OCI-LY7 (cell line): ENCODE measurements at regions not wholly inside any gene's neighbourhood (a gene's known extent, or its start where the extent isn't known, plus 50 kb on each side); places are given as distances from the start of the nearest gene placed in this dataset.

Experiments used
- BruUV-seq: library from RNA; stranded (reverse); fragments of 400-500 nt; replicated peaks from 2 replicates; lab custom pipeline; 2021; lab: Mats Ljungman, UMichigan
- CTCF ChIA-PET: fragments of 300-600 bp; sonication (Branson Sonifier 250); formaldehyde crosslinking; loops from one replicate; lab custom pipeline; 2022; ENCODE audit warnings: antibody characterized with exemption; ENCODE audit not compliant: unreplicated experiment; lab: Charles Lee
- POLR2A ChIA-PET: fragments of 300-600 bp; sonication (Branson Sonifier 250); formaldehyde crosslinking; loops from one replicate; lab custom pipeline; 2022; ENCODE audit warnings: antibody characterized with exemption; lab: Charles Lee
- DNase-seq: peaks from one replicate; pipeline ENCODE4 v3.0.0-alpha.2; 2015; ENCODE audit warnings: low spot score
- H2AFZ ChIP-seq: fragments of 200-600 bp; sonication (generic), shearing (Covaris generic); 2 replicates; pipeline ENCODE4 v1.6.1; 2014; ENCODE audit warnings: mild to moderate bottlenecking, antibody characterized with exemption, low read length, moderate library complexity
- H3K27ac ChIP-seq: fragments of 200-600 bp; sonication (generic); 2 replicates; pipeline ENCODE4 v1.5.1; 2014; ENCODE audit warnings: mixed run types, low read depth, mild to moderate bottlenecking, moderate library complexity, low read length, inconsistent platforms; ENCODE audit not compliant: poor library complexity, severe bottlenecking
- H3K36me3 ChIP-seq: fragments of 200-600 bp; sonication (generic); 2 replicates; pipeline ENCODE4 v1.6.1; 2014; ENCODE audit warnings: mild to moderate bottlenecking, antibody characterized with exemption, low read length, moderate library complexity, mixed read lengths; ENCODE audit not compliant: insufficient read depth
- H3K4me1 ChIP-seq: fragments of 200-600 bp; sonication (generic); 2 replicates; pipeline ENCODE4 v1.5.1; 2014; ENCODE audit warnings: mild to moderate bottlenecking, low read length; ENCODE audit not compliant: insufficient read depth, poor library complexity, severe bottlenecking
- H3K4me2 ChIP-seq: fragments of 200-600 bp; sonication (generic); 2 replicates; pipeline ENCODE4 v1.6.1; 2014; ENCODE audit warnings: mild to moderate bottlenecking, low read length
- H3K4me3 ChIP-seq: fragments of 200-600 bp; sonication (generic); 2 replicates; pipeline ENCODE4 v1.5.1; 2014; ENCODE audit warnings: mild to moderate bottlenecking, low read depth, low read length; ENCODE audit not compliant: poor library complexity, severe bottlenecking
- H3K79me2 ChIP-seq: fragments of 200-600 bp; sonication (generic); 2 replicates; pipeline ENCODE4 v1.6.1; 2016; ENCODE audit warnings: low read depth, mild to moderate bottlenecking, low read length, moderate library complexity, mixed read lengths; ENCODE audit not compliant: insufficient read depth
- H3K9me2 ChIP-seq: fragments of 200-600 bp; sonication (generic); 2 replicates; pipeline ENCODE4 v1.6.1; 2016; ENCODE audit warnings: mild to moderate bottlenecking, low read length, mixed read lengths; ENCODE audit not compliant: insufficient read depth
- H3K9me3 ChIP-seq: fragments of 200-600 bp; sonication (generic); 2 replicates; pipeline ENCODE4 v1.6.1; 2014; ENCODE audit warnings: mild to moderate bottlenecking, mixed run types, low read length, mixed read lengths
- H4K20me1 ChIP-seq: fragments of 200-600 bp; sonication (generic); 2 replicates; pipeline ENCODE4 v1.6.1; 2014; ENCODE audit warnings: mild to moderate bottlenecking, antibody characterized with exemption, low read length, moderate library complexity, mixed read lengths; ENCODE audit not compliant: insufficient read depth
- CTCF ChIP-seq: fragments of 200-600 bp; sonication (generic); conservative IDR thresholded peaks from 2 replicates; pipeline ENCODE4 v1.5.1; 2014; ENCODE audit warnings: mild to moderate bottlenecking, antibody characterized with exemption, low read length, moderate library complexity, mixed read lengths
- EZH2phosphoT487 ChIP-seq: fragments of 200-600 bp; sonication (generic); IDR thresholded peaks from 2 replicates; pipeline ENCODE4 v1.6.1; 2018; ENCODE audit warnings: low read depth, borderline replicate concordance, mild to moderate bottlenecking, mixed run types, antibody characterized with exemption, low read length, moderate library complexity, mixed read lengths
- intact Hi-C: fragments of 100-400 bp; cut with micrococcal nuclease; formaldehyde crosslinking; loops from one replicate; pipeline ENCODE4 v1.10.0; 2022; ENCODE audit not compliant: unreplicated experiment

- Histone ChIP-seq H3K9me2 (no peaks in the 10 kb centered on the region), H3K36me3 (no peaks in the 10 kb centered on the region), H3K4me2 (no peak overlapping the region), H3K27ac (no peak overlapping the region), H2AFZ (no peak overlapping the region), H3K4me3 (no peak overlapping the region), H3K4me1 (no peaks in the 10 kb centered on the region), H4K20me1 (no peaks in the 10 kb centered on the region), H3K9me3 (no peaks in the 10 kb centered on the region), H3K79me2 (no peaks in the 10 kb centered on the region)
- DNase-seq = no peak
- intact Hi-C loops = no loop called here
- ChIA-PET CTCF (no interaction called here), POLR2A (no interaction called here)
- TF ChIP-seq EZH2phosphoT487 (no peak), CTCF (no peak)
- BruUV-seq = no TSS peak
Observed at GRCh38 chr6:163651426-163651825, 236.9 kb downstream of the QKI start.

GRCh38 chr6:163648868-163649267 is 234.3 kb downstream of the QKI start:
- Histone ChIP-seq H4K20me1 (no peaks in the 10 kb centered on the region), H3K4me3 (no peak overlapping the region), H3K79me2 (no peaks in the 10 kb centered on the region), H3K4me2 (no peak overlapping the region), H3K4me1 (no peaks in the 10 kb centered on the region), H3K9me3 (no peaks in the 10 kb centered on the region), H3K36me3 (no peaks in the 10 kb centered on the region), H3K9me2 (no peaks in the 10 kb centered on the region), H3K27ac (no peak overlapping the region), H2AFZ (no peak overlapping the region)
- ChIA-PET CTCF (no interaction called here), POLR2A (interaction anchor here (0.6 kb wide), 1 partner anchor 213 kb away, joined by 3 read pairs; no protein-coding TSS in a partner anchor)
- DNase-seq = no peak
- BruUV-seq = no TSS peak
- intact Hi-C loops = no loop called here
- no peak for TF ChIP-seq EZH2phosphoT487
- TF ChIP-seq CTCF = no peak

GRCh38 chr6:163647624-163648023 is 233.1 kb downstream of the QKI start:
- DNase-seq = no peak
- H3K36me3 ChIP-seq = no peaks in the 10 kb centered on the region
- no peaks in the 10 kb centered on the region for H3K9me2 ChIP-seq
- no peaks in the 10 kb centered on the region for H3K79me2 ChIP-seq
- H3K4me1 ChIP-seq = no peaks in the 10 kb centered on the region
- no peak overlapping the region for H3K4me3 ChIP-seq
- CTCF ChIA-PET = no interaction called here
- BruUV-seq = no TSS peak
- POLR2A ChIA-PET = interaction anchor here (0.6 kb wide), 2 partner anchors 78 to 221 kb away, joined by 3 read pairs; no protein-coding TSS in a partner anchor
- H3K4me2 ChIP-seq = no peak overlapping the region
- H2AFZ ChIP-seq = no peak overlapping the region
- H3K27ac ChIP-seq = no peak overlapping the region
- H3K9me3 ChIP-seq = no peaks in the 10 kb centered on the region
- H4K20me1 ChIP-seq = no peaks in the 10 kb centered on the region
- intact Hi-C loops = no loop called here
- TF ChIP-seq EZH2phosphoT487 (no peak), CTCF (no peak)
